Endothelial cell of umbilical vein (primary cell): ENCODE measurements at regions not wholly inside any gene's neighbourhood (a gene's known extent, or its start where the extent isn't known, plus 50 kb on each side); places are given as distances from the start of the nearest gene placed in this dataset.

Experiments
- CTCF ChIP-seq, 2 donors: IDR thresholded peaks; 1 replicate in 1 of 2; 2 replicates in 1 of 2; pipeline ENCODE4 v1.5.1; 2011; ENCODE audit warnings: low read length in 2 of 2, mild to moderate bottlenecking in 2 of 2, moderate library complexity in 2 of 2, control low read depth in 1 of 2, inconsistent platforms in 1 of 2, low read depth in 1 of 2; ENCODE audit not compliant: insufficient read depth in 1 of 2; ENCODE audit errors: extremely low read depth in 1 of 2
- EZH2 ChIP-seq: IDR thresholded peaks from 2 replicates; pipeline ENCODE4 v1.6.1; 2012; ENCODE audit warnings: borderline replicate concordance, low read depth, mild to moderate bottlenecking, moderate library complexity, low read length, inconsistent platforms; ENCODE audit not compliant: severe bottlenecking
- JUN ChIP-seq: IDR thresholded peaks from 2 replicates; pipeline ENCODE4 v1.6.1; 2011; ENCODE audit warnings: borderline replicate concordance, low read depth; ENCODE audit not compliant: insufficient read length, insufficient read depth
- MAX ChIP-seq: IDR thresholded peaks from 2 replicates; pipeline ENCODE4 v1.6.1; 2011; ENCODE audit not compliant: insufficient read depth, insufficient read length
- POLR2A ChIP-seq: IDR thresholded peaks from 2 replicates; pipeline ENCODE4 v1.6.1; 2012; ENCODE audit warnings: low read depth, mild to moderate bottlenecking, control low read depth, low read length
- POLR2AphosphoS5 ChIP-seq: IDR thresholded peaks from 2 replicates; pipeline ENCODE4 v1.6.1; 2012; ENCODE audit warnings: low read depth, mild to moderate bottlenecking, control low read depth, low read length, moderate library complexity; ENCODE audit not compliant: insufficient read depth

- TF ChIP-seq CTCF (IDR thresholded peaks at IDR 0.05; ENCODE audit: extremely low read depth in 1 of 2, insufficient read depth in 1 of 2, low read depth in 1 of 2, low read length in 2 of 2) (no peak), MAX (no peak), POLR2AphosphoS5 (no peak), POLR2A (no peak), JUN (no peak), EZH2 (no peak)
These were observed 148.4 kb upstream of the SPRED2 start for GRCh38 chr2:65580824-65581223.
